SHP77 treated with DMSO at 0.1 percent for 48 hours (cell line): ENCODE measurements at regions not wholly inside any gene's neighbourhood (a gene's known extent, or its start where the extent isn't known, plus 50 kb on each side); places are given as distances from the start of the nearest gene placed in this dataset.
"Not testable (repeated sequence)": the region's sequence is repeated elsewhere in the genome, so short reads cannot be mapped to it uniquely, and the experiment has no call there.

Experiments
- DNase-seq: peaks from one replicate; lab custom pipeline; 2025; lab: John Stamatoyannopoulos, UW

DNA sequence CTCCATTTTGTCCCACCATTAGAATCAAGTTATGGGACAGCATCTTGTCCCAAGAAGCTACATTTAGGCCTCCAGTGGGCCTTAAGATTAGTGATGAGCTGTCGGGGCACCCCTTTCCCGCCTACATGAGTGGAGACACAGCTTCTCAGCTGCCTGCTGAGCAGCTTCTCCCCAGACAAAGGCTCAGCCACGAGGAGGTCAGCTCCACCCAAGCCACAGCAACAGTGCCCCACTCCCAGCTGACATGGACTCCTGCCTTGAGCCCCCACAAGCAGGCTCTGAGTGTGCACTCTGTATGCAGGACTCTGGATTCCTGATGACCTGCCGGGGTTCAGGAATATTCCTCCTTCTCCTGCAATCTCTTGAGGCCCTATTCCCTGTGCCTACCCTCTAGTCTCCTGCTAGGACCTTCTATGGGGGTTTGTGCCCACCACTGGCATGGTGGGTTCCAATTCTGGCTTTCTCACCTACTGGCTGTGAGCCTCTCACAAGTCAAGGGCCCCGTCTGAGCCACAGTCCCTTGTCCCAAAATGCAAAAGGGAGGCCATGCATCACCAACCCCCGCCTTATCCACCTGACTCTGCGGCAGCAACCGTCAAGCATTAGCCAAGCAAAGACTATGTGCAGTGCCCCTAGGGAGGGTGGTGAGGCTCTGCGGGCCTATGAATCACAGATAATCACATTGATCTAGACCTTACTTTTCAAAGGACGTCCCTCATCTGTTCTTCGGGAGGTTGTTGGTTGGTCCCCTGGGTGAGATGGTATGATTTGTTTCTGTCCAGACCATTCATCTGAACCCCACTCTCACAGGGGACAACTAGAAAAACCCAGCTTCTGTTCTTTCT, 269.1 kb downstream of the MED10 start:
- no peak for DNase-seq

DNA sequence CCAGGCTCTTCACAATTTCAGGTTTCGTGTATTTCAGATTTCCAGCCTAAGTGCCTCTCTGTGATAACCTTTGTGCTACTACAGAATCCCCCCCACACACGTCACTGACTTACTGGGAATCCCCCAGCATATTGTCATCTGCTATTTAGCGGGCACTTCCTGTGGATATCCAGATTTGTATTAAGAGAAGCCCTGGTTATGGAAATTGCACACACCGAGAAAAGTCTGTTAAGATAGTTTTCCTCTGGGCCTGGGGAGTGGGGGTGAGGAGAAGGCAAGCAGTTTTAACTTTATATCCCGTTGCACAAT, 269.9 kb downstream of the MED10 start:
- DNase-seq = no peak

DNA sequence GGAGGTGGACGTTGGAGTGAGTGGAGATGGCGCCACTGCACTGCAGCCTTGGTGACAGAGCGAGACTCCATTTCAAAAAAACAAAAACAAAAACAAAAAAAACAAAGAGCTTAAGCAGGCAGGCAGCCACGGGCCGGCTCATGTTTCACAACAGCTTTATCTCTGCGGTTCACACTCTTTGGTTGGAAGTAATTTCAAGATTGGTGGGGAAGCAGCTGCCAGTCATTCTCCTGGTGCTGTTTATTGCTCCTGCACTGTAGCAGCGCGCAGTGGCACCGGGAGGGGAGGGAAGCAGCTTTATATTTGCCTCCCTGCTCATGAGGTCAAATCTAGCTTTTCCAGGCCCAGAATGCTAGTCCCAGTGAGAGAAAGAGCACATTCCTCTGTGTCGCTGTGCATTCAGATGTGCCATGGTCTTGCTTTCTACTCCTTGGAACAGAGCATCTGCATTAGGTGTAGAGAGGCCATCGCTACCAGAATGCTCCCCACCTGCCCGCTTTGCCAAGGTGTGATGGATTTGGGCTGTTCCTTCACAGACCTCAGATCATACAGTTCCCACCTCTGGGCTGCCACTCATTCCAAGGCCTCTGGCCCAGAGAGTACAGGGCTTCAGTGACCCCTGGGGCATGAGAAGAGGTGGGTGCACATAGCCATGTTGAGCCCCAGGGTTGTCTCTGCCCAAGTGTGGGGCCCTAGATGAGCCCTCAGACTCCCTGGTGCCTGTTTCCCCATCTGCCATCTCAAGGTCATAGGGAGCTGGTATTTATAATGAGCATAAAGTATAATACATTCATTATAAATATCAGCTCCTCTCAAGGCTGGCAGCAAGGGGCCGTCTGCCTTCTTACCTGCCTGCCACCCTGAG, 270.4 kb downstream of the MED10 start:
- no peak for DNase-seq

DNA sequence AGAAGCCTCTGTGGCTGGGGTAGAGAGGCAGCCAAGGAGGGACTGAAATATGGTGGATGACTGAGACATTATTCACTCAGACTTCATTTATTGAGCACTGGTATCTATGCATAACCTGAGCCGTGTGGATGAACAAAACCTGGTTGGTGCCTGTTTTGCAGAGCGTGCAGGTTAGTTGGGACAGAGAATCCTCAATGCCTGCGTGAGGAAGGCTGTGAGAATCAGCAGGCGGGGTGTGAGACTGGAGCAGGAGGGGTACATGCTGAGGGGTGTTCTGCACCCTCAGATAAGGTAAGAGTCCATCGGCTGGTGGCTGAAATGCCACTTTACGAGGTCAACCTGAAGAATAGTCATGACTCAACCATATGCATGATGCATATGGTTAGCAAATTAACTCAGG, 271.6 kb downstream of the MED10 start:
- no peak for DNase-seq

DNA sequence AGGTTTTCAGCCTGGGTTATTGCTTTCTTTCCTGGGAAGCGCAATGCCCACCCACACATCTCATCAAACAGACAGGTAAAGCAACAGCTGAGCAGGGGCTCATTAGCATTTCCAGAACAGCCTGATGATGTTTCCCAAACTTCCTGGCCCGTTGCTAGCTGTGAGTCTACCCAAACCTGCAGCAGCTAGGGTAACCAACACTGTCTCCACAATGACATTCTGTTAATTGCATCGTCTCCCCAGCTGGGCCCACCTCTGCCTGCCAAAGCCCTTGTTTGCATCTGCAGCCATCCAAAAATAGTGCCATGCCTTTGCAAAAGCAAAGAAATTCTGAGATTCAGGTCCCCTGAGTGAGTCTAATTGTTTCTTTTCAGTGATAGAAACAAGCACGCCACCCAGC, 273.0 kb downstream of the MED10 start:
- no peak for DNase-seq

DNA sequence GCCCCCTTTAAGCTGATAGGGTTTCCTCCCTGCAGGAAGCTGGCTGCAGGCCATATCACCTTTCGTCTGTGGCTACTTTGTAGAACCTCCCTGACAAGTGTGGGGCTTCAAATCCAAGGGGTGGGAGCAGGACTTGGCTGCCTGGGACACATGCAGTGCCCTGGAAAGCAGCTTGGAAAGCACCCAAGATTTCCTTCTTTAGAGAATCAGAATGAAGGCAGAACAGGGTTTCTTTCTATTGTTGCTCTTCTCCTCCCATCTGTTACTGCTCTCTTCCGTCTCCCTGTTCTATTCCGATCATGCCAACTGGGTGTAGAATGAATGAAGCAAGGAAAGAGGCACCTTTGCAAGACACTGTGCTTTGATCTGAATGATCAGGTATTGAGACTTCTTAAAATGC, 282.2 kb downstream of the MED10 start:
- DNase-seq = no peak

DNA sequence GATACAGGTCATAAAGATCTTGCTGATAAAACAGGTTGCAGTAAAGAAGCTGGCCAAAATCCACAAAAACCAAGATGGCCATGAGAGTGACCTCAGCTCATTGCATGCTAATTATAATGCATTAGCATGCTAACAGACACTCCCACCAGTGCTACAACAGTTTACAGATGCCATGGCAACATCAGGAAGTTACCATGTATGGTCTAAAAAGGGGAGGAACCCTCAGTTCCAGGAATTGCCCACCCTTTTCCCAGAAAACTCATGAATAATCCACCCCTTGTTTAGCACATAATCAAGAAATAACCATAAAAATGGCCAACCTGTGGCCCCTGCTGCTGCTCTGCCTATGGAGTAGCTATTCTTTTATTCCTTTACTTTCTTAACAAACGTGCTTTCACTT, 284.2 kb downstream of the MED10 start:
- not testable (repeated sequence) for DNase-seq

DNA sequence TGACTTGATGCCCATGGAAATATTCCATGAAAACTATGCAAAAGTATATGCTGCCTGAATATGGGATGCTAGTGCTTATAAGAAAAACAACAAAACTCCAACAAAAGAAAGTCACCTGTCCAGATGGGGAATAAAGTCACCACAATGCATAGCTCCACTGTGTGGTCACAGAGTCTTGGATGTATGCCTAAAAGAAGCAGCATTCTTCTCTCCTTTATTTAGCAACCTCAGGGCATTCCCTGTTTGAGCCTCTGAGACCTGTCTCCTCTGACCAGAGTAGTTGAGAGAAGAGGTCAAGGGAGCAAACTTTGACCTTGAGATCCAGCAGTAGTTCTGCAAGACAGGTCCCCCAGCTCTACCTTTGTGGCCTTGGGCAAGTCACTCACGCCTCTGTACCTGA, 287.5 kb downstream of the MED10 start:
- DNase-seq = no peak

DNA sequence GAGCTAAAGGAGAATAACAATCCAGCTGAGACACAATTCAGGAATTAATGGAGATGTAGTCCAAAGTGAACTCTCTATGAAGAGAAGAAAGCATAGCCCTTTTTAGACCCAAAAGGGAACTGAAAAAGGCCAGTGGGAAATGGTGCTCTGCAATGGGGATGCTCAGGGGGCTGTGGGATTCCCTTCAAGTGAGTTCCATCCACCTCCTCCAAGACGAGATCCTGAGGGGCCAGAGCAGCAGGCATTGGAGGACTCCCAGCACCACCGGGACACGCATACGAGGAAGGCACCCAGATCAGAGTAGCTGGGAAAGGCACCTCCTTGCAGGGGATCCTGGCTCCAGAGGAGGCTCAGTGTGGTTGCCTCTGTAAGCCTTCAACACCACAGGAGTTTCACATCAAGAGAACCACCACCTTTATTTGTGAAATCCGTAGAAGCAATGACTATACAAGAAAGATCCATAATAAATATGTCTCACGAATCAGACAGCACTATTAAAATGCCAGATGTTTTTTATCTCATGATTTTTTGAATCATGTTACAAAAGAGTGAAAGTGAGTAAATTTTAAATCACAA, 288.2 kb downstream of the MED10 start:
- DNase-seq = no peak

DNA sequence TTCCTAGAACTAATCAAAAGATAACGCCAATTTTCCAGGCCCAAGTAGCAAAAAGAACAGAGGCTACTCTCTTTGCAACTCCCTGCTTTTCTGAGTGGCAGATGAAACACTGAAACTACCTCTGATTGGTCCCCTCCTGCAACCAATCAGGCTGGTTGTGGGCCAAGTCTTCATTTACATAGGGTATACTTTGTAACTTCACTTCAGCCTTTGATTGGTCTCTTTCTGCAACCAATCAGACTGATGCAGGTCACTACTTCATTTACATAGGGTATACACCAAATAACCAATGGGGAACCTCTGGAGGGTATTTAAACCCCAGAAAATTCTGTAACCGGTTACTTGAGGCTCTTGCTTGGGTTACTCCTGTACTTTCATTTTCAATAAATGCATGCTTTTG, 289.6 kb downstream of the MED10 start:
- no peak for DNase-seq

DNA sequence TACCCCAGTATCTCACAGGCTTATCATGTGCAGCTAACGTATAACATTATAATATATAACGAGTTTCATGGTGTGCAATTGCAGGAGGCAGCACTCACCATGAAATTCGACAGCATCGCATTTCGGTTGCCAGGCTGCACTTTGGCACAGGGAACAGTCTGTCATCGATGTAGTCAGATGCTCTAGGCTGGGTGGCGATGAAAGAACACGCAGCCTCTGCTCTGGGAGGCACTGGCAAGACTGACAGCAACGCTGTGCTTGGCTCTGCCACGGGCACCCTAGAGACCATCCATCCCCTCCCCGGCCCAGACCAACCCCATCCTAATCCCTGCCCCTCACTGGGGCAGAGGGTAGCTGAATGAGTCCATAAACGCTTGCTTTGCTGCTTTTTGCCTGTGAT, 290.8 kb downstream of the MED10 start:
- no peak for DNase-seq

DNA sequence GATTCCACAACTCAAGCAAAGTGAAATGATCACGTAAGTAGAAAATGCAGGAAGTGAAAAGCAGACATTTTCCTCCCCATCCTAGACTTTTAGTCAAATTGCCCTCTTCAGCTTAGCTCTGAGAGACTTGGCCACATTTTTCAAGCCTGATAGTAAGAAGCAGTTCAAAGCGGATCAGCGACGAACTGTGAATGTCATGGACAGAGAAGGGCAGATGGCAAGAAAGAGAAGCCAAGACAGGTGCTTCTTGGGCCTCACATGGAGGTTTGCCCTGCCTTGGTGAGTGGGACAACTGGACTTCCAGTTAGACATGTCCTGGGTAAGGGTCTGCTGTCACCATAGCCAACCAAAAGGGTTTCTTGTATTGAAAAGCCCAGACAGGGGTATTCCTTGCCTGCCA, 291.5 kb downstream of the MED10 start:
- no peak for DNase-seq

DNA sequence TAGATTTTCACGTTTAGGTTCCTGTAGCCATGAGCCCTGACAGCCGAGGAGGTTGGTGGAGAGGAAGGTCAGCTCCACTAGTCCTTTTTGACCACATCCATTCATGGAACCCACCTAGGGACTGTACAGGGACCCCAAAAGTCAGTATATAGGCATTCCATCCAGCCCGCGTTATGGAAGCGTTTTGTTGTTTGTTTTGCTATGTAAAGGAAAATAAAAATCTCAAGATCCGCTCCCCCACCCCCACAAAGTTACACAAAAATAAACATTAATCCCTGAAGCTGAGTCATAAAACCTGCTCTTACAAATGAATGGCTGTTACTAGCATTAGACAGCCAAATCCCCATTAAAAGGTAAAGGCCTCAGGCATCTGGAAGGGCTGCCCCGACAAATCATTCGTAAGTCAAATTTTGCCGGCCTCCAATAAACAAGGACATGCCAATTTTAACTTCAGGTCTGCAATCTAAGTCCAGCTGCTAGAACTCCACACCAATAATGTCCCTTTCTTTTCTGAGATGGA, 292.9 kb downstream of the MED10 start:
- DNase-seq = no peak

DNA sequence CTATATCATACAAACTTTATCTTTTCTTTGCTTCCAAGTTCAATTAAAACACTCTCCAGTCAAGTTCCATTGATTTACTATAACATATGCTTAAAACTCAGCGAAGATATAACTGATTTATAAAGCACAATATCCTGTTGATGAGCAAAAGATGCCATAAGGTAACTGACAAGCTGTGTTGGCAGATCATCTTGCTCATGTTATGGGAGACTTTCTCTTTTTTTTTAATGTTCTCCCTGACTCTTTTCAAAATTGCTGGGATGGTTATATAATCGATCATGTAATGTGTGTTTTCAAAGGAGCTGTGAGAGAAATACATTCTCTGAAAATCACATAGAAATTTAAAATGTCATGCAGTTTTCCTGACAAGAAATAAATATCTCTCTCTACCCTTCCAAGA, 293.5 kb downstream of the MED10 start:
- DNase-seq = no peak

DNA sequence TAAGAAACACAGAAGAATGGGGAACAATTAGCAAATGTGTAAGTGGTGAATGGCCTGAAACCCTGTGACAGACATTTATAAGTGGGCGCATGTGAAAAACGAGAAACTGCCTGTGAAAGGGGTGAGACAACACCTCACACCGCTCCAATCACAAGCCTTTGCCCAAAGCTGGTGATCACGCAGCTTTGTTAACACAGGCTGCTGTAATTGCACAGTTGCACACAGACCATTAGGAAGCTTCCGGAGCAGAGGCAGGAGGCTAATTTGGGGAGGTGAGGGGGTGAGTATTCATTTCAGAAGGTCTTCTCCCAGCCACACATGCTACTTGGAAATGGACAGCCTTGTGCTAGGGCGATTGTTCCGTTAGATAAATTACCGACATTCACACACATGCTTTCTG, 294.0 kb downstream of the MED10 start:
- no peak for DNase-seq

DNA sequence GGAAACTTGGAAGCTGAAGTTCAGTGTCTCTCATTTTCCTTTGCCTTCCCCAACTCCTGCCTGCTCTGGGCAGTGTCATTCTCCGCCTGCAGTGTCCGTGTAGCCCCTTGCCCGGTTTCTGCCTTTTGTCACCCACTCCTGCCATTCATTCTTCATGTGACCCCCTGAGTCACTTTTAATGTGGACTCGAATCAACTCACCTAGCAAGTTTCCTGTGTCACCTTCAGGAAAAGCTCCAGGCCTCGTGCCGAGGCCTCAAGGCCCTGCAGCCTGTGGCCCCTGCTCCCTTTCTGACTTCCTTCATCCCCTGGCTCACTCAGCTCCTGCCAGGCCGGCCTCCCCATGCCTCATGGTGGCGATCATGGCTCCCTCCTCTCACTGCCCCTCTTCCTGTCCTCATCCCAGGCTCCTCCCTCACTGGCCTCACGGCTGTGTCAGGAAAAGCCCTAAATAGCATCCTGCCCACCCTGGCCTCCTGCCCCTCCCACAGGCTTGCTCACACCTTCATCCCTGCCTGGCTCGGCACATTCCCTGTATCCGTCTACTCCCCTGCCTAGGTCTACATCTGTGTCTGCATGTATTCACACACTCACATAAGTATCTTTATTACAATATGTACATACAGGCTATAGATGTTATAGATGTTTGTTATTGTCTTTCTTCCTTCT, 294.9 kb downstream of the MED10 start:
- no peak for DNase-seq

DNA sequence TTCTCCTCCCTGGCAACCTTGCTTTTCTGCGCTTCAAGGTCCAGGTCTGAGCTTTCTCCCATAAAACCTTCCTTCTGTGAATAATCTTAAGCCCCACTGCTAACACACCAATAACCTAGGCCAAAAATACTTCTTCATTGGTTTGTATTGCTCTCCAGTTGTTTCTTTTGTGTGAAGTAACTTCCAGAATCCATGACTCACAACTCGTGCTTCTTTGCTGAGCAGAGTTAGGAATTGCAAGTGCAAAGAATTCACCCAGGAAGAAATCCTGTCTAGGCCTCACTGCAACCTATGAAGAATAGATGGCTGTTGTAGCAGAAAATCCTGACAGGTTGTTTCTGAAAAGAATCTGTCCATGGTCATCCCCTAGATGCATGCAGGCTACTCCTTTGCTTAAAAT, 295.7 kb downstream of the MED10 start:
- no peak for DNase-seq

DNA sequence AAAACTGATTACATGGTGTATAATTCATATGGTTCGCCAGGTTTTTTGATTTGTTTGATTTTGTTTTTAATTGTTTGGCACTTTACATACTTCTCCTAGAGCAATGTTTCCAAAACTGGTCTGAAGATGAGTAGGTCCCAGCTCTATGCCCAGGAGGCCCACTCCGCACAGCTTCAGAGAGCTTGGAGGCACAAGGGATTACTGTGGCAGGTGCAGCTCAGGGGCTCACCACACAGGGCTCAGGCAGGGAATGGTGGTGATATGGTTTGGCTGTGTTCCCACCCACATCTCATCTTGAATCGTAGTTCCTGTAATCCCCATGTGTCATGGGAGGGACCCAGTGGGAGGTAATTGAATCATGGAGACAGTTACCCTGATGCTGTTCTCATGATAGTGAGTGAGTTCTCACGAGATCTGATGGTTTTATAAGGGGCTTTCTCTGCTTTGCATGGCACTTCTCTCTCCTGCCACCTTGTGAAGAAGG, 296.6 kb downstream of the MED10 start:
- no peak for DNase-seq

DNA sequence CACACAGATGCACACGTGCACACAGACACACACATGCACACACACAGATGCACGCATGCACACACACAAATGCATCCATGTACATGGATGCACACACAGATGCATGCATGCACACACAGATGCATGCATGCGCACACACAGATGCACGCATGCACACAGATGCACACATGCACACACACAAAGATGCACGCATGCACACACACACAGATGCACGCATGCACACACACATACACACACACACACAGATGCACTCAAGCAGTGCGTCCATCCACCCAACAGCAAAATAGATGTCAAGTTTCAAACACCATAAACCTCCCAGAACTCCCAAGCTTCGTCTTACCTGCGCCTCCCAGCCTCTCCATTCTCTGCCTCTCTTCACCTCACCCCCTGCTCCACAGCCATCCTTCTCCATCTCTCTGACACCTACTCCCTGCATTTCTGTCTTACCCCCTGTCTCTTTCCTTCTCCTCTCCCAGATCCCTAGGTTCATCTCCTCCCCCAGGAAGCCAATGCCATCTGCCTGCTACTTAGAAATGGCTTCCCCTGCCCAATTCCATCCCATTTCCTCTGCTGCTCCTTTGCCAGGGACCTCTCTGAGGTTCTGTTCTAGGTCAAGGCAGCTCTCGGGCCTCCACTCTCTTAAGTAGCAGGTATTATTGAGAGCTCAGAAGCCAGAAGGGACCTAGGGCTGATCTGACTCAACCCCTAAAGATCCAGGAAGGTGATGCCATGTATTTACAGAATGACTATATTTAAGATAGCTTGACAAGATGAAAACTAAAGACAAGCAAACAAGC, 297.2 kb downstream of the MED10 start:
- no peak for DNase-seq

DNA sequence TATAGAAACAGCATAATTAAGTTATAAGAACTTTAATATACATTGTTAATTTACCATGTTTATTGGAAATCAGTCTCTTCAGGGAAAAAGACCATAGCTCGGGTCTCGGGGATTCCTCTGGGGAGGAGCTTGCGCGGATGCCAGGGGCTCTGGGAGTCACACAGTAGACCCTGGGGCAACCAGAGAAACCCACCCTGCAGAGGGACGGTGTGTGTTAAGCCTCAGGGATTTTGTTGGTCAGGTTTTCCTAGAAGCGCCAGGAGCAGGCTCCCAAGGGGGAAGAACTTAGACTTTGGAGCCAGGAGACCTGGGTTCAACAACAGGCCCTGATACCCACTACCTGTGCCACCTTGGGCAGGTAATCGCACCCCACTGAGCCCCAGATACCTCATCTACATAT, 297.9 kb downstream of the MED10 start:
- DNase-seq = no peak

DNA sequence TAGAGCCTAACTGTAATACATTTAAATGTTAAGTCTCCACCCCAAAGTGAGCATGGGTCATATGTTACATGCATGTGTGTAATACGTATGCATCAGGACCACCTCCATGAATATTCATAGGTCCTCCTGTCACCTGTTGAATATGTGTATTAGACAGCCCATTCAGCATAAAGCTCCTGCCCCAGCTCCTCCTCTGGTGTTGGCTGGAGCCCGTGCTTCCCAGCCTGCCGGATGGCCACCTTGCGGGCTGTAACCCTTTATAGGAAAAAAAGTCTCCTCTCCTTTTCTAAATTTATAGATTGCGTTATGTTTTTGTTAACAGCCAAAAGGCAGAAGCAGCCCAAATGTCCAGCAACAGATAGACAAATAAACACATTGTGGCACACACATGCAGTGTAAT, 299.5 kb downstream of the MED10 start:
- DNase-seq = no peak
